ENCODE measurements at regions not wholly inside any gene's neighbourhood (a gene's known extent, or its start where the extent isn't known, plus 50 kb on each side); places are given as distances from the start of the nearest gene placed in this dataset.
A peak's percentile ranks its signal among the peaks of the same experiment; 100 is the strongest.
"Not testable (repeated sequence)": the region's sequence is repeated elsewhere in the genome, so short reads cannot be mapped to it uniquely, and the experiment has no call there.

- DNase-seq (ENCODE audit: low read depth in 2 of 2): no peak
These were observed 73.8 kb upstream of the EPCAM start for GRCh38 chr2:47295131-47295980.

GRCh38 chr2:47293976-47294375, 75.1 kb upstream of the EPCAM start:
- DNase-seq (ENCODE audit: low read depth in 2 of 2): no peak

- DNase-seq (ENCODE audit: low read depth in 2 of 2): no peak
These were observed 80.2 kb upstream of the EPCAM start for GRCh38 chr2:47288864-47289263.

- no peak for DNase-seq (ENCODE audit: low read depth in 2 of 2)
These were observed 85.5 kb upstream of the EPCAM start for GRCh38 chr2:47283659-47284058.

GRCh38 chr2:47282621-47283272, 86.4 kb upstream of the EPCAM start:
- no peak for DNase-seq (ENCODE audit: low read depth in 2 of 2)

- not testable (repeated sequence) for DNase-seq (ENCODE audit: low read depth in 2 of 2)
These were observed 89.6 kb upstream of the EPCAM start for GRCh38 chr2:47279525-47279924.

GRCh38 chr2:47277987-47278386, 91.1 kb upstream of the EPCAM start:
- DNase-seq (ENCODE audit: low read depth in 2 of 2): no peak

- no peak for DNase-seq (ENCODE audit: low read depth in 2 of 2)
These were observed 91.9 kb upstream of the EPCAM start for GRCh38 chr2:47277187-47277586.

- DNase-seq (ENCODE audit: low read depth in 2 of 2): no peak
These were observed 93.0 kb upstream of the EPCAM start for GRCh38 chr2:47276061-47276460.

GRCh38 chr2:47274054-47274782, 94.9 kb upstream of the EPCAM start:
- DNase-seq (ENCODE audit: low read depth in 2 of 2): no peak

GRCh38 chr2:47272905-47273758, 96.0 kb upstream of the EPCAM start:
- no peak for DNase-seq (ENCODE audit: low read depth in 2 of 2)

GRCh38 chr2:47272031-47272864, 95.9 kb upstream of the CALM2 start:
- DNase-seq (ENCODE audit: low read depth in 2 of 2): peak; percentile 42 to 53

GRCh38 chr2:47271054-47272000, 95.0 kb upstream of the CALM2 start:
- no peak for DNase-seq (ENCODE audit: low read depth in 2 of 2)

- no peak for DNase-seq (ENCODE audit: low read depth in 2 of 2)
These were observed 94.1 kb upstream of the CALM2 start for GRCh38 chr2:47270421-47270820.

- DNase-seq (ENCODE audit: low read depth in 2 of 2): no peak
These were observed 93.3 kb upstream of the CALM2 start for GRCh38 chr2:47269316-47270232.

- DNase-seq (ENCODE audit: low read depth in 2 of 2): no peak
These were observed 91.4 kb upstream of the CALM2 start for GRCh38 chr2:47267711-47268086.

- DNase-seq (ENCODE audit: low read depth in 2 of 2): no peak
These were observed 90.8 kb upstream of the CALM2 start for GRCh38 chr2:47266939-47267710.

- DNase-seq (ENCODE audit: low read depth in 2 of 2): no peak
These were observed 89.5 kb upstream of the CALM2 start for GRCh38 chr2:47265751-47266231.

Measured in stimulated activated CD4-positive, alpha-beta T cell treated with anti-CD3 and anti-CD28 coated beads, Interleukin-1b, Interleukin-23, amount 100 ng/mL, for 4 hours (primary cell).